Loucy (cell line): ENCODE measurements at regions not wholly inside any gene's neighbourhood (a gene's known extent, or its start where the extent isn't known, plus 50 kb on each side); places are given as distances from the start of the nearest gene placed in this dataset.
"Not testable (repeated sequence)": the region's sequence is repeated elsewhere in the genome, so short reads cannot be mapped to it uniquely, and the experiment has no call there.

Experiments used
- H2AFZ ChIP-seq: fragments of 200-600 bp; sonication (generic); 2 replicates; pipeline ENCODE4 v1.6.0; 2016; ENCODE audit warnings: antibody characterized with exemption, mild to moderate bottlenecking, low read length, moderate library complexity
- H3F3A ChIP-seq: fragments of 200-600 bp; 2 replicates; pipeline ENCODE4 v1.6.0; 2016; ENCODE audit warnings: antibody characterized with exemption, low read depth, mild to moderate bottlenecking
- H3K27me3 ChIP-seq: fragments of 200-600 bp; sonication (generic); 2 replicates; pipeline ENCODE4 v1.6.1; 2014; ENCODE audit warnings: low read length, mild to moderate bottlenecking; ENCODE audit not compliant: insufficient read depth, poor library complexity, severe bottlenecking
- H3K36me3 ChIP-seq: fragments of 200-600 bp; sonication (generic); 2 replicates; pipeline ENCODE4 v1.6.1; 2016; ENCODE audit warnings: low read length; ENCODE audit not compliant: insufficient read depth
- H3K4me1 ChIP-seq: fragments of 200-600 bp; sonication (generic); 2 replicates; pipeline ENCODE4 v1.5.1; 2014; ENCODE audit warnings: low read length, mild to moderate bottlenecking; ENCODE audit not compliant: insufficient read depth, poor library complexity, severe bottlenecking
- H3K4me2 ChIP-seq: fragments of 200-600 bp; sonication (generic); 2 replicates; pipeline ENCODE4 v1.6.0; 2014; ENCODE audit warnings: antibody characterized with exemption, low read length, low read depth, mild to moderate bottlenecking; ENCODE audit not compliant: poor library complexity, severe bottlenecking
- H3K4me3 ChIP-seq: fragments of 200-600 bp; sonication (generic); 2 replicates; pipeline ENCODE4 v1.5.1; 2014; ENCODE audit warnings: low read length, mild to moderate bottlenecking, mixed read lengths; ENCODE audit not compliant: poor library complexity, severe bottlenecking
- H3K79me2 ChIP-seq: fragments of 200-600 bp; sonication (generic); 2 replicates; pipeline ENCODE4 v1.6.1; 2014; ENCODE audit warnings: low read length; ENCODE audit not compliant: insufficient read depth
- H3K9ac ChIP-seq: fragments of 200-600 bp; sonication (generic); 2 replicates; pipeline ENCODE4 v1.6.0; 2014; ENCODE audit warnings: mild to moderate bottlenecking, low read depth, low read length, moderate library complexity; ENCODE audit not compliant: poor library complexity, severe bottlenecking
- H3K9me2 ChIP-seq: fragments of 200-600 bp; sonication (generic); replicated peaks from 2 replicates; pipeline ENCODE4 v1.6.1; 2016; ENCODE audit warnings: low read depth, low read length, mixed read lengths
- H3K9me3 ChIP-seq: fragments of 200-600 bp; sonication (generic); 2 replicates; pipeline ENCODE4 v1.6.1; 2014; ENCODE audit warnings: mild to moderate bottlenecking, antibody characterized with exemption, low read length, low read depth; ENCODE audit not compliant: insufficient read depth
- H4K20me1 ChIP-seq: fragments of 200-600 bp; sonication (generic); 2 replicates; pipeline ENCODE4 v1.6.0; 2014; ENCODE audit warnings: antibody characterized with exemption, low read length, mild to moderate bottlenecking; ENCODE audit not compliant: insufficient read depth, poor library complexity, severe bottlenecking
- EZH2phosphoT487 ChIP-seq: fragments of 200-600 bp; IDR thresholded peaks from 2 replicates; pipeline ENCODE4 v1.6.1; 2018; ENCODE audit warnings: antibody characterized with exemption, mild to moderate bottlenecking, moderate library complexity, borderline replicate concordance
- TF ChIP-seq, protein P1 (sequence below): fragments of 200-600 bp; sonication (generic); conservative IDR thresholded peaks from 2 replicates; pipeline ENCODE4 v1.5.1; 2014; ENCODE audit warnings: mild to moderate bottlenecking, antibody characterized with exemption, low read length

DNA sequence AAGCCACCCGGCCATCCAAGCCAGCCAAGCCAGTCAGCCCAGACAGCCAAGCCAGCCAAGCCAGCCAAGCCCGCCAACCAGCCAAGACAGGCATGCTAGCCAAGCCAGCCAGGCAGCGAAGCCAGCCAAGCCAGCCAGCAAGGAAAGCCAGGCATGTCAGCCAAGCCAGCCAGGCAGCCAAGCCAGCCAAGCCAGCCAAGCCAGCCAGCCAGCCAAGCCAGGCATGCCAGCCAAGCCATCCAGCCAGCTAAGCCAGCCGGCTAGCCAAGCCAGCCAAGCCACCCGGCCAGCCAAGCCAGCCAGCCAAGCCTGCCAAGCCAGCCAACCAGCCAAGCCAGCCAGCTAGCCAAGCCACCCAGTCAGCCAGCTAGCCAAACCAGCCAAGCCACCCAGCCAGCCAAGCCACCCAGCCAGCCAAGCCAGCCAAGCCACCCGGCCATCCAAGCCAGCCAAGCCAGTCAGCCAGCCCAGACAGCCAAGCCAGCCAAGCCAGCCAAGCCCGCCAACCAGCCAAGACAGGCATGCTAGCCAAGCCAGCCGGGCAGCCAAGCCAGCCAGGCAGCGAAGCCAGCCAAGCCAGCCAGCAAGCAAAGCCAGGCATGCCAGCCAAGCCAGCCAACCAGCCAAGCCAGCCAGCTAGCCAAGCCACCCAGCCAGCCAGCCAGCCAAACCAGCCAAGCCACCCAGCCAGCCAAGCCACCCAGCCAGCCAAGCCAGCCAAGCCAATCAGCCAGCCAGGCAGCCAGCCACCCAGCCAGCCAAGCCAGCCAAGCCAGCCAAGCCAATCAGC, 350.4 kb upstream of the PLGLB2 start:
- not testable (repeated sequence) for H3K9me2 ChIP-seq, H3K9me3 ChIP-seq, H3K27me3 ChIP-seq, H3K36me3 ChIP-seq, H4K20me1 ChIP-seq, H3F3A ChIP-seq, H3K4me1 ChIP-seq, H3K4me3 ChIP-seq, H3K79me2 ChIP-seq, H3K4me2 ChIP-seq, H3K9ac ChIP-seq, H2AFZ ChIP-seq

DNA sequence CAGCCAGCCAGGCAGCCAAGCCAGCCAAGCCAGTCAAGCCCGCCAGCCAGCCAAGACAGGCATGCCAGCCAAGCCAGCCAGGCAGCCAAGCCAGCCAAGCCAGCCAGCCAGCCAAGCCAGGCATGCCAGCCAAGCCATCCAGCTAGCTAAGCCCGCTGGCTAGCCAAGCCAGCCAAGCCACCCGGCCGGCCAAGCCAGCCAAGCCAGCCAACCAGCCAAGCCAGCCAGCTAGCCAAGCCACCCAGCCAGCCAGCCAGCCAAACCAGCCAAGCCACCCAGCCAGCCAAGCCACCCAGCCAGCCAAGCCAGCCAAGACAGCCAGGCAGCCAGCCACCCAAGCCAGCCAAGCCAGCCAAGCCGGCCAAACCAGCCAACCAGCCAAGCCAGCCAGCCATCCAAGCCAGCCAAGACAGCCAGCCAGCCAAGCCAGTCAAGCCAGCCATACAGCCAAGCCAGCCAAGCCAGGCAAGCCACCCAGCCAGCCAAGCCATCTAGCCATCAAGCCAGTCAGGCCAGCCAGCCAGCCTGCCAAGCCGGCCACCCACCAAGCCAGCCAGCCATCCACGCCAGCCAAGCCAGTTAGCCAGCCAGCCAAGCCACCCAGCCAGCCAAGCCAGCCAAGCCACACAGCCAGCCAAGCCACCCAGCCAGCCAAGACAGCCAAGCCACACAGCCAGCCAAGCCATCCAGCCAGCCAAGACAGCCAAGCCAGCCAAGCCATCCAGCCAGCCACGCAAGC, 349.2 kb upstream of the PLGLB2 start:
- H3K36me3 ChIP-seq, H3F3A ChIP-seq, H3K4me3 ChIP-seq, H3K27me3 ChIP-seq, H3K9me2 ChIP-seq, H3K4me1 ChIP-seq, H2AFZ ChIP-seq, H3K79me2 ChIP-seq, H4K20me1 ChIP-seq, H3K9me3 ChIP-seq, H3K9ac ChIP-seq, H3K4me2 ChIP-seq: not testable (repeated sequence)

DNA sequence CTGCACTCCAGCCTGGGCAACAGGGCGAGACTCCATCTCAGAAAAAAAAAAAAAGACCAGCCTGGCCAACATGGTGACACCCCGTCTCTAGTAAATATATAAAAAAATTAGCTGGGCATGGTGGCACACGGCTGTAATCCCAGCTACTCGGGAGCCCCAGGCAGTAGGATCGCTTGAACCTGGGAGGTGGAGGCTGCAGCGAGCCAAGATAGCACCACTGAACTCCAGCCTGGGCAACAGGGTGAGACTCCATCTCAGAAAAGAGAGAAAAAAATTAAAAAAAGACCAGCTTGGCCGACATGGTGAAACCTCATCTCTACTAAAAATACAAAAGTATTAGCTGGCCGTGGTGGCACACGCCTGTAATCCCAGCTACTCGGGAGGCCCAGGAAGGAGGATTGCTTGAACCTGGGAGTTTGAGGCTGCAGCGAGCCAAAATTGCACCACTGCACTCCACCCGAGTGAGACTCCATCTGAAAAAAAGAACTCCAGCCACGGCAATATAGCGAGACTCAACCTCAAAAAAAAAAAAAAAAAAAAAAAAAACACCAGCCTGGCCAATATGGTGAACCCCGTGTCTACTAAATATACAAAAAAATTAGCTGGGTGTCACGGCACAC, 346.1 kb upstream of the PLGLB2 start:
- no peaks in the 10 kb centered on the region for H3K9me3 ChIP-seq
- H3K4me3 ChIP-seq, result no peak overlapping the region
- no peaks in the 10 kb centered on the region for H3K4me1 ChIP-seq
- no peaks in the 10 kb centered on the region for H3F3A ChIP-seq
- H3K36me3 ChIP-seq, result no peaks in the 10 kb centered on the region
- H3K9me2 ChIP-seq, result no peaks in the 10 kb centered on the region
- no peaks in the 10 kb centered on the region for H4K20me1 ChIP-seq
- TF ChIP-seq, protein P1, sequence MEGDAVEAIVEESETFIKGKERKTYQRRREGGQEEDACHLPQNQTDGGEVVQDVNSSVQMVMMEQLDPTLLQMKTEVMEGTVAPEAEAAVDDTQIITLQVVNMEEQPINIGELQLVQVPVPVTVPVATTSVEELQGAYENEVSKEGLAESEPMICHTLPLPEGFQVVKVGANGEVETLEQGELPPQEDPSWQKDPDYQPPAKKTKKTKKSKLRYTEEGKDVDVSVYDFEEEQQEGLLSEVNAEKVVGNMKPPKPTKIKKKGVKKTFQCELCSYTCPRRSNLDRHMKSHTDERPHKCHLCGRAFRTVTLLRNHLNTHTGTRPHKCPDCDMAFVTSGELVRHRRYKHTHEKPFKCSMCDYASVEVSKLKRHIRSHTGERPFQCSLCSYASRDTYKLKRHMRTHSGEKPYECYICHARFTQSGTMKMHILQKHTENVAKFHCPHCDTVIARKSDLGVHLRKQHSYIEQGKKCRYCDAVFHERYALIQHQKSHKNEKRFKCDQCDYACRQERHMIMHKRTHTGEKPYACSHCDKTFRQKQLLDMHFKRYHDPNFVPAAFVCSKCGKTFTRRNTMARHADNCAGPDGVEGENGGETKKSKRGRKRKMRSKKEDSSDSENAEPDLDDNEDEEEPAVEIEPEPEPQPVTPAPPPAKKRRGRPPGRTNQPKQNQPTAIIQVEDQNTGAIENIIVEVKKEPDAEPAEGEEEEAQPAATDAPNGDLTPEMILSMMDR, result no peak
- TF ChIP-seq EZH2phosphoT487, result no peak
- no peaks in the 10 kb centered on the region for H3K79me2 ChIP-seq
- no peak overlapping the region for H3K4me2 ChIP-seq
- no peaks in the 10 kb centered on the region for H3K27me3 ChIP-seq
- H2AFZ ChIP-seq, result no peak overlapping the region
- no peak overlapping the region for H3K9ac ChIP-seq

DNA sequence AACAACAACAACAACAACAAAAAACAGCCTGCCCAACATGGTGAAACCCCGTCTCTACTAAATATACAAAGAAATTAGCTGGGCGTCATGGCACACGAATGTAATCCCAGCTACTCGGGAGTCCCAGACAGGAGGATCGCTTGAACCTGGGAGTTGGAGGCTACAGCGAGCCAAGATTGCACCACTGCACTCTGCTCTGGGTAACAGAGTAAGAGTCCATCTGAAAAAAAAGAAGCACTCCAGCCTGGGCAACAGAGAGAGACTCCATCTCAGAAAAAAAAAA, 344.1 kb upstream of the PLGLB2 start:
- Histone ChIP-seq H3K36me3 (no peaks in the 10 kb centered on the region), H2AFZ (no peak overlapping the region), H4K20me1 (no peaks in the 10 kb centered on the region), H3K9me3 (no peaks in the 10 kb centered on the region), H3K9ac (no peak overlapping the region), H3K4me1 (no peaks in the 10 kb centered on the region), H3K9me2 (no peaks in the 10 kb centered on the region), H3K4me2 (no peak overlapping the region), H3K79me2 (no peaks in the 10 kb centered on the region), H3K4me3 (no peak overlapping the region), H3F3A (no peaks in the 10 kb centered on the region), H3K27me3 (no peaks in the 10 kb centered on the region)
- TF ChIP-seq EZH2phosphoT487, result no peak
- TF ChIP-seq, protein P1, result no peak

DNA sequence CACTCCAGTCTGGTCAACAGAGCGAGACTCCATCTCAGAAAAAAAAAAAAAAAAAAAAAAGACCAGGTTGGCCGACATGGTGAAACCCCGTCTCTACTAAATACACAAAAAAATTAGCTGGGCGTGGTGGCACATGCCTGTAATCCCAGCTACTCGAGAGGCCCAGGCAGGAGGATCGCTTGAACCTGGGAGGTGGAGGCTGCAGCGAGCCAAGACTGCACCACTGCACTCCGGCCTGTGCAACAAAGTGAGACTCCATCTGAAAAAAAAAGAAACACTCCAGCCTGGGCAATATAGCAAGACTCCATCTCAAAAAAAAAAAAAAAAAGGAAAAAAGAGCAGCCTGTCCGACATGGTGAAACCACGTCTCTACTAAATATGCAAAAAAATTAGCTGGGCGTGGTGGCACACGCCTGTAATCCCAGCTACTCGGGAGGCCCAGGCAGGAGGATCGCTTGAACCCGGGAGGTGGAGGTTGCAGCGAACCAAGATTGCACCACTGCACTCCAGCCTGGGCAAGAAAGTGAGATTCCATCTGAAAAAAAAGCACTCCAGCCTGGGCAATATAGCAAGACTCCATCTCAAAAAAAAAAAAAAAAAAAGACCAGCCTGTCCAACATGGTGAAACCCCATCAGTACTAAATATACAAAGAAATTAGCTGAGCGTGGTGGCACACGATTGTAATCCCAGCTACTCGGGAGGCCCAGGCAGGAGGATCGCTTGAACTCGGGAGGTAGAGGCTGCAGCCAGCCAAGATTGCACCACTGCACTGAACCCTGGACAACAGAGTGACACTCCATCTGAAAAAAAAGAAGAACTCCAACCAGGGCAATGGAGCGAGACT, 343.3 kb upstream of the PLGLB2 start:
- H3K4me2 ChIP-seq, H3K4me3 ChIP-seq, H3K79me2 ChIP-seq, H3K4me1 ChIP-seq, H3K36me3 ChIP-seq, H3K9me2 ChIP-seq, H3K9ac ChIP-seq, H3F3A ChIP-seq, H2AFZ ChIP-seq, H3K27me3 ChIP-seq, H4K20me1 ChIP-seq, H3K9me3 ChIP-seq: not testable (repeated sequence)
